SK-N-SH treated with all-trans-retinoic acid at 6 μM for 48 hours (cell line): ENCODE measurements at regions not wholly inside any gene's neighbourhood (a gene's known extent, or its start where the extent isn't known, plus 50 kb on each side); places are given as distances from the start of the nearest gene placed in this dataset.

Experiments
- ATAC-seq: fragments of 200-7000 bp; cut with Tn5 transposase; 3 replicates; pipeline ENCODE4 v1.9.1; 2020; ENCODE audit warnings: mild to moderate bottlenecking, moderate library complexity
- ARNTL ChIP-seq: fragments of 450-650 bp; formaldehyde crosslinking; IDR thresholded peaks from 2 replicates; pipeline ENCODE4 v1.5.0; 2020; ENCODE audit warnings: low read depth, mild to moderate bottlenecking, moderate library complexity, borderline replicate concordance
- CREB5 ChIP-seq: fragments of 250-450 bp; sonication (Bioruptor Pico); IDR thresholded peaks from 2 replicates; pipeline ENCODE4 v1.5.1; 2020; ENCODE audit warnings: low read depth, mild to moderate bottlenecking, moderate library complexity
- CSDC2 ChIP-seq: fragments of 250-450 bp; sonication (Bioruptor Pico); IDR thresholded peaks from 2 replicates; pipeline ENCODE4 v1.5.0; 2020; ENCODE audit warnings: mild to moderate bottlenecking, moderate library complexity
- CSRNP3 ChIP-seq: fragments of 250-450 bp; sonication (Bioruptor Pico); IDR thresholded peaks from 2 replicates; pipeline ENCODE4 v1.5.1; 2021; ENCODE audit warnings: mild to moderate bottlenecking, moderate library complexity
- ESRRG ChIP-seq: fragments of 250-450 bp; sonication (Bioruptor Pico); IDR thresholded peaks from 2 replicates; pipeline ENCODE4 v1.6.1; 2021; ENCODE audit warnings: mild to moderate bottlenecking
- GLIS3 ChIP-seq: fragments of 250-450 bp; sonication (Bioruptor Pico); IDR thresholded peaks from 2 replicates; pipeline ENCODE4 v1.5.0; 2020; ENCODE audit warnings: mild to moderate bottlenecking, moderate library complexity
- ISL1 ChIP-seq: fragments of 250-450 bp; sonication (Bioruptor Pico); IDR thresholded peaks from 2 replicates; pipeline ENCODE4 v2.1.2; 2022; ENCODE audit warnings: mild to moderate bottlenecking, moderate library complexity
- OSR1 ChIP-seq: fragments of 250-450 bp; sonication (Bioruptor Pico); IDR thresholded peaks from 2 replicates; pipeline ENCODE4 v1.8.0; 2022; ENCODE audit warnings: moderate library complexity, mild to moderate bottlenecking, inconsistent platforms
- PATZ1 ChIP-seq: fragments of 250-450 bp; sonication (Bioruptor Pico); IDR thresholded peaks from 2 replicates; pipeline ENCODE4 v1.8.0; 2020; ENCODE audit warnings: mild to moderate bottlenecking, moderate library complexity, borderline replicate concordance
- POU6F1 ChIP-seq: fragments of 250-450 bp; sonication (Bioruptor Pico); IDR thresholded peaks from 2 replicates; pipeline ENCODE4 v1.8.0; 2021; ENCODE audit warnings: low read depth, mild to moderate bottlenecking, moderate library complexity, borderline replicate concordance
- PPARA ChIP-seq: fragments of 250-450 bp; sonication (Bioruptor Pico); IDR thresholded peaks from 2 replicates; pipeline ENCODE4 v1.5.0; 2020; ENCODE audit warnings: mild to moderate bottlenecking, borderline replicate concordance
- RARB ChIP-seq: fragments of 250-450 bp; sonication (Bioruptor Pico); IDR thresholded peaks from 2 replicates; pipeline ENCODE4 v1.8.0; 2021; ENCODE audit warnings: mild to moderate bottlenecking, moderate library complexity
- SNAI2 ChIP-seq: fragments of 250-450 bp; sonication (Bioruptor Pico); IDR thresholded peaks from 2 replicates; pipeline ENCODE4 v1.5.0; 2020; ENCODE audit warnings: mild to moderate bottlenecking, moderate library complexity
- TCF4 ChIP-seq: fragments of 250-450 bp; sonication (Bioruptor Pico); IDR thresholded peaks from 2 replicates; pipeline ENCODE4 v1.8.0; 2021; ENCODE audit warnings: mild to moderate bottlenecking, moderate library complexity, borderline replicate concordance
- TOX ChIP-seq: fragments of 250-450 bp; sonication (Bioruptor Pico); IDR thresholded peaks from 2 replicates; pipeline ENCODE4 v1.8.0; 2021; ENCODE audit warnings: mild to moderate bottlenecking, moderate library complexity, borderline replicate concordance
- TSHZ2 ChIP-seq: fragments of 250-450 bp; sonication (Bioruptor Pico); IDR thresholded peaks from 2 replicates; pipeline ENCODE4 v1.5.0; 2020; ENCODE audit warnings: mild to moderate bottlenecking, moderate library complexity
- ZC3H10 ChIP-seq: fragments of 250-450 bp; sonication (Bioruptor Pico); IDR thresholded peaks from 2 replicates; pipeline ENCODE4 v1.5.1; 2021; ENCODE audit warnings: mild to moderate bottlenecking, moderate library complexity
- ZFP3 ChIP-seq: fragments of 250-450 bp; sonication (Bioruptor Pico); IDR thresholded peaks from 2 replicates; pipeline ENCODE4 v1.5.0; 2020; ENCODE audit warnings: mild to moderate bottlenecking, moderate library complexity
- ZFP30 ChIP-seq: fragments of 450-650 bp; formaldehyde crosslinking; IDR thresholded peaks from 2 replicates; pipeline ENCODE4 v1.5.0; 2022; ENCODE audit warnings: mild to moderate bottlenecking, moderate library complexity
- ZNF565 ChIP-seq: fragments of 450-650 bp; formaldehyde crosslinking; conservative IDR thresholded peaks from 2 replicates; pipeline ENCODE4 v1.5.0; 2020; ENCODE audit warnings: low read depth, mild to moderate bottlenecking, moderate library complexity
- ZNF70 ChIP-seq: fragments of 450-650 bp; formaldehyde crosslinking; IDR thresholded peaks from 2 replicates; pipeline ENCODE4 v1.5.0; 2020; ENCODE audit warnings: mild to moderate bottlenecking, moderate library complexity
- ZNF8 ChIP-seq: fragments of 450-650 bp; formaldehyde crosslinking; IDR thresholded peaks from 2 replicates; pipeline ENCODE4 v1.5.0; 2020; ENCODE audit warnings: mild to moderate bottlenecking, moderate library complexity

GRCh38 chr7:68015122-68015977 is 1018.7 kb downstream of the TYW1 start:
- ATAC-seq, result no peak
- TF ChIP-seq ARNTL (CRISPR knock-in tag) (no peak), ZC3H10 (CRISPR knock-in tag) (no peak), CSDC2 (CRISPR knock-in tag) (no peak), TSHZ2 (CRISPR knock-in tag) (no peak; the same call in 1 of the 2 replicates), POU6F1 (no peak), ZFP3 (CRISPR knock-in tag) (no peak), ZNF70 (CRISPR knock-in tag) (no peak), TCF4 (no peak; the same call in none of the 2 replicates), OSR1 (CRISPR knock-in tag) (no peak), ISL1 (no peak), PPARA (no peak), PATZ1 (CRISPR knock-in tag) (no peak), ESRRG (CRISPR knock-in tag) (no peak), ZNF565 (no peak), RARB (no peak), ZNF8 (CRISPR knock-in tag) (no peak), GLIS3 (CRISPR knock-in tag) (no peak), ZFP30 (CRISPR knock-in tag) (no peak), TOX (CRISPR knock-in tag) (no peak), CSRNP3 (no peak)

- no peak for ATAC-seq
- TF ChIP-seq TSHZ2 (CRISPR knock-in tag) (peak; percentile 90), ZC3H10 (CRISPR knock-in tag) (no peak), ZFP30 (CRISPR knock-in tag) (no peak), TOX (CRISPR knock-in tag) (no peak), TCF4 (peak; percentile 76; the same call in 1 of the 2 replicates), GLIS3 (CRISPR knock-in tag) (0 out of 2 replicates have a peak, but pooled peaks have one; percentile 11), ESRRG (CRISPR knock-in tag) (no peak), CREB5 (CRISPR knock-in tag) (no peak), SNAI2 (CRISPR knock-in tag) (0 out of 2 replicates have a peak, but pooled peaks have one; percentile 48), OSR1 (CRISPR knock-in tag) (no peak), CSRNP3 (0 out of 2 replicates have a peak, but pooled peaks have one; percentile 8), ZNF70 (CRISPR knock-in tag) (peak; percentile 44; the same call in 1 of the 2 replicates), POU6F1 (no peak), ARNTL (CRISPR knock-in tag) (no peak), PPARA (no peak)
These were observed 1019.4 kb downstream of the TYW1 start for GRCh38 chr7:68015978-68016532.
